22Rv1 (cell line): ENCODE measurements at regions not wholly inside any gene's neighbourhood (a gene's known extent, or its start where the extent isn't known, plus 50 kb on each side); places are given as distances from the start of the nearest gene placed in this dataset.

Source experiments
- H3K27ac ChIP-seq: fragments of 450-650 bp; 2 replicates; pipeline ENCODE4 v1.5.1; 2017
- ZFX ChIP-seq: fragments of 450-650 bp; IDR thresholded peaks from 2 replicates; pipeline ENCODE4 v1.6.1; 2017; ENCODE audit warnings: antibody characterized with exemption, borderline replicate concordance
- TF ChIP-seq, protein P1 (sequence below): fragments of 450-650 bp; IDR thresholded peaks from 2 replicates; pipeline ENCODE4 v1.5.1; 2017; ENCODE audit warnings: mild to moderate bottlenecking

DNA sequence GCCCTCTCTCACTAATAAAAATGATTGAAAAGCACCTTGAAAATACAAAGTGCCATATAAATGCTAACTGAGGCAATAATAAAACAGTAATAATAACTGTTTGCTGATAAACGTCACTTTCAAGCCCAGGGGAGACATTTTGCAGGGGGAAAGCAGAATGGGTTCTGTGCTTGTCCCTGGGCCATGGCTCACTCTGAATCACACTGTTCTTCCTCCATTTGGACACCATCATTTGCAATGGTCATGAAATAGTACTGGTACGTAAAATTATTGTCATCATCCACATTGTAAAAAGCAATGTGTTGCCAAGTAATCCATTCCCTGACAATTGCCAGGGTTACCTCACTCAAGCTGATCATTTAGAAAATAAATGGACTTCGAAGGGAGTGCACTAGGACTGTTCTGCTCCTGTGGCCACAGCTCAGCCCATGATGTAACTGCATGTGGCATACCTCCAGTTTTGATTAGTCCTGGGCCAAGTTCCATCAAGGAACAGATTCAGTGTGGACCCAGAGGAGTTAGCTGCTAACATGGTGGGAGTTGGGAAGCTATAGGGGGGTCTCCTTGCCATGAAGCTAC, 508.8 kb upstream of the CELF4 start:
- no peak for TF ChIP-seq ZFX
- TF ChIP-seq, protein P1, sequence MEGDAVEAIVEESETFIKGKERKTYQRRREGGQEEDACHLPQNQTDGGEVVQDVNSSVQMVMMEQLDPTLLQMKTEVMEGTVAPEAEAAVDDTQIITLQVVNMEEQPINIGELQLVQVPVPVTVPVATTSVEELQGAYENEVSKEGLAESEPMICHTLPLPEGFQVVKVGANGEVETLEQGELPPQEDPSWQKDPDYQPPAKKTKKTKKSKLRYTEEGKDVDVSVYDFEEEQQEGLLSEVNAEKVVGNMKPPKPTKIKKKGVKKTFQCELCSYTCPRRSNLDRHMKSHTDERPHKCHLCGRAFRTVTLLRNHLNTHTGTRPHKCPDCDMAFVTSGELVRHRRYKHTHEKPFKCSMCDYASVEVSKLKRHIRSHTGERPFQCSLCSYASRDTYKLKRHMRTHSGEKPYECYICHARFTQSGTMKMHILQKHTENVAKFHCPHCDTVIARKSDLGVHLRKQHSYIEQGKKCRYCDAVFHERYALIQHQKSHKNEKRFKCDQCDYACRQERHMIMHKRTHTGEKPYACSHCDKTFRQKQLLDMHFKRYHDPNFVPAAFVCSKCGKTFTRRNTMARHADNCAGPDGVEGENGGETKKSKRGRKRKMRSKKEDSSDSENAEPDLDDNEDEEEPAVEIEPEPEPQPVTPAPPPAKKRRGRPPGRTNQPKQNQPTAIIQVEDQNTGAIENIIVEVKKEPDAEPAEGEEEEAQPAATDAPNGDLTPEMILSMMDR: no peak

DNA sequence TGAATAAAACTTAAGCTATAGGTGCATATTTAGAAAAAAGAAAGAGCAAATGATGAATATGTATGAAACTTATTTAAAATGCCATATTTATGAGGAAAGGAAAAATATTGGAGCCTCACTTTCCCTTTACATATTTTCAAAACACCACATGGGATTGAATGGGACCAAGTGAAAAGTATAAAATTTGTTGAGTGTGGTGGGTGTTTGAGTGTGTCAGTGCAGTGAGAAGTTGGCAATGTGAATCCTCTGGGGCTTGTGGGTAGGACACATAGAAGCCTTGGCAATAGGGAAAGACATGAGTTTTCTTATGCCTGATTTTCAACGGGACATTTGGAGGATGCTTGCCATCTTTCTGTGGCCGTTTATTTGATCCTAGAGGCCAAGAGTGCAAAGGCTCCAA, 502.2 kb upstream of the CELF4 start:
- no peak for TF ChIP-seq ZFX
- H3K27ac ChIP-seq: no peak overlapping the region

More for the DNA sequence above, 508.8 kb upstream of the CELF4 start:
- no peak overlapping the region for H3K27ac ChIP-seq

DNA sequence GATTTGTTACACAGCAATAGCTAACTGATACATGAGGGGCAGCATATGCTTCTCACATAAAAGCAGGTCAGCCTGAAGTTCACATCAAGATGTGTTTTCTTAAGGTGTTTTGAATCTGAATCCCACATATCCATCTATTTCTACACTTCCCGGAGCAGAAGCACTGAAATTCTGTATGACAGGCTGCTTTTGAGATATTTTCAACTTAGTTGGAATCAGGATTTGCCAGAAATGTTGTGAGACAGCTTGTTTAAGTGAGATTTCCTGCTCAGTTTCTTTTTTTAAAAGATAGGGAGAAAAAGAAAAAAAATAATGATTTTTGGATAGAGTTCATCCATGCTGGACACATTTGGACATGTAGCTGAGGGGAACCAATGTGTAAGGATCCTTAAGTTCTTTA, 501.5 kb upstream of the CELF4 start:
- TF ChIP-seq, protein P1: no peak
- no peak for TF ChIP-seq ZFX
- no peak overlapping the region for H3K27ac ChIP-seq

DNA sequence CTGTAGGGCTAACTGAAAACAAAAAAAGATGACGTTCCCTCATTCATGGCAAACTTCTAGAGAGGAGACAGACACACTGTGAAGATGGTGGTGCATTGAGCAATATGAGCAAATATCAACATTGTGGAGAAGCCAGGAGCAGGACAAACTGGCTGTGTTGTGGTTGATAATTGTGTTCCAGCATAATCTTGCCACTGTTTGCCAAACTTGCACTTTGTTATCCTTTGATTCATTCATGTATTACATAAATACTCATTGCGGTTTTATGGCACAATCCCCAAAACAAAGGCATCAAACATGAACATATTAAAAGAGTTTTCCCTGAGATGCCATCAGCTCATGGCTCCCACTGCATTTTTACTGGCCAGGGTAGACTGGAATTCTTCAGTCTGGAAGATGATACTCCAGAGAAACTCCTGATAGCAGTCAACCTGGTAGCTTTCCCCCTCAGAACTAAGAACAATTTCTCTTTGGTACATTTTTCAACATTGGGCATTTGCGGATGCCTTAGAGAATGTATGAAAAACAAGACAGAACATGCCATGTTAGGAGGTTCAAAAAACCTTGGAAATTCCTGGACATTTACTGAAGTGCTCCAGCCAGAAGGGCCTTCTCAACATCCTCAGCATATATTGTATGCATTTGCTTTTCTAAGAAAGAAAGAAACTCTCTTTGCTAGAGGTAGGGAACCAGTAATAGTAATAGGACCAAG, 487.4 kb upstream of the CELF4 start:
- no peak overlapping the region for H3K27ac ChIP-seq
- TF ChIP-seq ZFX: no peak
- TF ChIP-seq, protein P1: no peak

DNA sequence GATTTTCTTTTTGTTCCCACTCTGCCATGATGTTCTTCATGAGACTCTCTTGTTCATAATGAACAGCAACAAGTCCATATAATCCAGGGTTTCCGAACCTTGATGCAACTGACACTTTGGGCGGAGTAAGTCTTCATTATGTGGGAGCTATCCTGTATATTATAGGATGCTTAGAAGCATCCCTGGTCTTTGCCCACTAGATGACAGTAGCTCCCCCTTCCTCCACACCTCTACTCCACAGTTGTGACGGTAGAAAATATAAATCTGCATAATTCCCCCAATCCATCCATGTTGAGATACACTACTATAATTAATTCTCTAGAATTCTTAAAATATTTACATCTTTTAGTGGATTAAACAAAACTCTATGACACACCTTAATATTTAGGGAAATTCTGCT, 482.2 kb upstream of the CELF4 start:
- H3K27ac ChIP-seq: no peak overlapping the region
- TF ChIP-seq, protein P1: peak; percentile 21
- TF ChIP-seq ZFX: no peak

DNA sequence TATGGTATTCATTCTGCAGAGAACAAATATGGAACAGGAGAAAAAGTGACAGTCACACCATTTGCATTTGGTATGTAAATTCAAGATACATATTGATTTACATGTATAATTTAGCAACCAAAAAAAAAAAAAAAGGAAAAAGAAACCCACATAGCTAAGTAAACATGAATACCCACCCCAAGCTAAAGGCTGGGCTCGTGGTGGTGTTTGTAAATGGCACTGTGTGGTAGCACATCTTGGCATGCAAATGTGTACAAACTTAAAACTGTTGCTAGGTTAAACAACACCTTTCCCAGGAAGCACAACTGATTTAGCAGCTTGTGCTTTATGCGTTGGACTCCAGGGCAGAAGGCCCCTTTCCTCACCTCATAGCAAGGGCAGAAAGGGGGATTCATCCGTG, 481.1 kb upstream of the CELF4 start:
- H3K27ac ChIP-seq: no peak overlapping the region
- TF ChIP-seq, protein P1: no peak
- TF ChIP-seq ZFX: no peak

DNA sequence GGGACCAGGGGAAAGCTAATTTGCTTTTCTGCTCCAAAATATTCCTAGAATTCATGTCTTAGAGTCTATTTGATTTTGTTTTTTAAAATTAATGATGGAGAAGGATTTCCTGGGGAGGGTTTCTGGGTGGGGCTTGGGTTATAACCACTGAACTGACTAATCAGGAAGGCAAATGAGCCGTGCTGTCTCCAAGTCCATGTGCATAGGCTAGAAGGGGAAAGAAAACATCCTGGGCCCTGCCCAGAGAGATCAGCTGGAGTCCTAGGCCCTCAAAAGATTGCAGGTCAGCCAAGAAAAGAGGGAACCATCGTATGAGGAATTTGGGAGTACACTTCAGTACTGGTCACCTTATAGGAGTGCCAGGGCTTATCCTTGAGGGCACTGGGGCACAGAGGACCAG, 480.2 kb upstream of the CELF4 start:
- H3K27ac ChIP-seq: no peak overlapping the region
- no peak for TF ChIP-seq ZFX
- TF ChIP-seq, protein P1: no peak
